ENCODE measurements at regions not wholly inside any gene's neighbourhood (a gene's known extent, or its start where the extent isn't known, plus 50 kb on each side); places are given as distances from the start of the nearest gene placed in this dataset.

- intact Hi-C loops (cut with micrococcal nuclease) (no loop called here), dilution Hi-C loops (cut with MboI; ENCODE audit: extremely low pct_ligation_motif_present, low sequenced_read_pairs) (no loop called here)
- Histone ChIP-seq H3K79me2 (ENCODE audit: control insufficient read depth, insufficient read depth, low read length) (no peaks in the 10 kb centered on the region), H2AFZ (ENCODE audit: low read depth, low read length) (no peak overlapping the region), H3K36me3 (ENCODE audit: control insufficient read depth in 2 of 2, extremely low read depth in 1 of 2, insufficient read depth in 2 of 2, low read length in 2 of 2) (no peaks in the 10 kb centered on the region), H3K9me1 (replicated peaks; ENCODE audit: control insufficient read depth, extremely low read depth, insufficient read depth, low read length) (no peaks in the 10 kb centered on the region), H3K9me3 (replicated peaks; ENCODE audit: control insufficient read depth, insufficient read depth, low read length) (no peaks in the 10 kb centered on the region), H3K4me3 (replicated peaks in 1 of 3; ENCODE audit: insufficient read depth in 1 of 3, low read depth in 1 of 3, low read length in 3 of 3) (no peak overlapping the region), H3K27ac (ENCODE audit: insufficient read depth, low read depth, low read length) (no peak overlapping the region), H3K9ac (replicated peaks; ENCODE audit: extremely low read depth, insufficient read depth, low read length) (no peak overlapping the region), H3K4me2 (ENCODE audit: insufficient read depth, low read length) (no peak overlapping the region), H4K20me1 (replicated peaks; ENCODE audit: control insufficient read depth, extremely low read depth, insufficient read depth, low read length) (no peaks in the 10 kb centered on the region), H3K27me3 (ENCODE audit: control insufficient read depth in 2 of 2, insufficient read depth in 2 of 2, low read length in 2 of 2) (no peaks in the 10 kb centered on the region), H3K4me1 (ENCODE audit: control insufficient read depth, extremely low read depth, insufficient read depth, low read length) (no peaks in the 10 kb centered on the region)
- no peak for TF ChIP-seq MYC (IDR thresholded peaks at IDR 0.05; ENCODE audit: low read depth, low read length)
- no peak for TF ChIP-seq CTCF (IDR thresholded peaks at IDR 0.05; ENCODE audit: extremely low read depth in 1 of 2, insufficient read depth in 1 of 2, low read depth in 1 of 2, low read length in 2 of 2)
- TF ChIP-seq GATA2 (IDR thresholded peaks at IDR 0.05; ENCODE audit: insufficient read depth, insufficient read length, low read depth, low read length): no peak
- no peak for TF ChIP-seq POLR2AphosphoS5 (IDR thresholded peaks at IDR 0.05; ENCODE audit: insufficient read depth, low read depth, low read length)
- TF ChIP-seq JUN (IDR thresholded peaks at IDR 0.05; ENCODE audit: borderline replicate concordance, insufficient read depth, insufficient read length, low read depth): no peak
- no peak for TF ChIP-seq MAX (IDR thresholded peaks at IDR 0.05; ENCODE audit: insufficient read depth, insufficient read length)
- no peak for TF ChIP-seq POLR2A (IDR thresholded peaks at IDR 0.05; ENCODE audit: low read depth, low read length)
- TF ChIP-seq EZH2 (IDR thresholded peaks at IDR 0.05; ENCODE audit: borderline replicate concordance, low read depth, low read length, severe bottlenecking): no peak
- TF ChIP-seq FOS (IDR thresholded peaks at IDR 0.05; ENCODE audit: borderline replicate concordance, insufficient read depth, low read length): no peak
- no TSS peak for BruUV-seq (replicated peaks)
- DNase-seq (ENCODE audit: low read depth, low spot score) (no peak), FAIRE-seq (no peak)
- ChIA-PET POLR2A (no interaction called here), CTCF (no interaction called here)
Observed at GRCh38 chr15:79538527-79538926, 106.4 kb downstream of the MINAR1 start.

Measured in endothelial cell of umbilical vein (primary cell).